GM12878 (cell line): ENCODE measurements at regions not wholly inside any gene's neighbourhood (a gene's known extent, or its start where the extent isn't known, plus 50 kb on each side); places are given as distances from the start of the nearest gene placed in this dataset.

Experiments used
- ATAC-seq: fragments of 200-7000 bp; cut with Tn5 transposase; 3 replicates; pipeline ENCODE4 v1.9.1; 2020; ENCODE audit warnings: mild to moderate bottlenecking, moderate library complexity
- BruUV-seq: library from RNA; stranded (reverse); fragments of 400-500 nt; replicated peaks from 2 replicates; lab custom pipeline; 2021; lab: Mats Ljungman, UMichigan
- CTCF ChIA-PET: fragments of 300-600 bp; sonication (Branson Sonifier 250); formaldehyde crosslinking; extraction: SDS; loops from one replicate; lab custom pipeline; 2021; ENCODE audit warnings: inconsistent platforms; lab: Yijun Ruan, JAX
- POLR2A ChIA-PET: fragments of 350-600 bp; formaldehyde crosslinking; extraction: SDS; loops from one replicate; lab custom pipeline; 2021; ENCODE audit warnings: inconsistent platforms; lab: Charles Lee
- RAD21 ChIA-PET: fragments of 300-600 bp; sonication (Branson Sonifier 250); formaldehyde crosslinking; loops from one replicate; lab custom pipeline; 2023; ENCODE audit warnings: antibody characterized with exemption; ENCODE audit not compliant: unreplicated experiment; lab: Charles Lee
- SMC1A ChIA-PET: fragments of 300-600 bp; sonication (Branson Sonifier 250); formaldehyde crosslinking; loops from one replicate; lab custom pipeline; 2023; ENCODE audit not compliant: unreplicated experiment, uncharacterized antibody; lab: Charles Lee
- DNase-seq: peaks from one replicate; pipeline ENCODE4 v3.0.0-alpha.2; 2011; ENCODE audit warnings: low read depth, low spot score
- FAIRE-seq: peaks from 3 replicates; lab custom pipeline; 2011; peaks lifted over from hg19 to GRCh38; lab: Jason Lieb, UNC
- H2AFZ ChIP-seq: 2 replicates; pipeline ENCODE4 v1.6.0; 2011; ENCODE audit warnings: low read depth, low read length, control low read depth; ENCODE audit not compliant: control insufficient read depth
- H3K27ac ChIP-seq: 2 replicates; pipeline ENCODE4 v1.5.1; 2011; ENCODE audit warnings: control low read depth; ENCODE audit not compliant: control insufficient read depth, insufficient read depth
- H3K27me3 ChIP-seq, 2 experiments: replicated peaks in 1 of 2; 2 replicates each; pipeline versions ENCODE4 v1.6.0 to v1.6.1; 2011; ENCODE audit warnings: low read length in 1 of 2; ENCODE audit not compliant: control insufficient read depth in 2 of 2, insufficient read depth in 2 of 2
- H3K36me3 ChIP-seq, 2 experiments: 2 replicates each; pipeline ENCODE4 v1.5.1; 2011; ENCODE audit warnings: low read length in 1 of 2; ENCODE audit not compliant: control insufficient read depth in 2 of 2, insufficient read depth in 2 of 2
- H3K4me1 ChIP-seq: 2 replicates; pipeline ENCODE4 v1.6.1; 2011; ENCODE audit warnings: mild to moderate bottlenecking, low read length, moderate library complexity, mixed read lengths; ENCODE audit not compliant: control insufficient read depth, insufficient read depth
- H3K4me2 ChIP-seq: 2 replicates; pipeline ENCODE4 v1.6.0; 2011; ENCODE audit warnings: control low read depth; ENCODE audit not compliant: control insufficient read depth, insufficient read depth
- H3K4me3 ChIP-seq: fragments of 200-600 bp; sonication (generic); 2 replicates; pipeline ENCODE4 v1.5.1; 2016
- H3K79me2 ChIP-seq: 2 replicates; pipeline ENCODE4 v1.6.0; 2011; ENCODE audit warnings: low read length; ENCODE audit not compliant: control insufficient read depth, insufficient read depth
- H3K9ac ChIP-seq: 2 replicates; pipeline ENCODE4 v1.8.0; 2011; ENCODE audit warnings: low read length, control low read depth, mixed read lengths; ENCODE audit not compliant: control insufficient read depth, insufficient read depth
- H3K9me3 ChIP-seq: replicated peaks from 3 replicates; pipeline ENCODE4 v1.5.1; 2011; ENCODE audit warnings: mild to moderate bottlenecking, low read length; ENCODE audit not compliant: control insufficient read depth, insufficient read depth
- H4K20me1 ChIP-seq: 2 replicates; pipeline ENCODE4 v1.6.0; 2011; ENCODE audit not compliant: control insufficient read depth, insufficient read depth
- POLR2A ChIP-seq: IDR thresholded peaks from 2 replicates; pipeline ENCODE4 v1.6.1; 2011; ENCODE audit warnings: low read depth, mild to moderate bottlenecking, low read length
- RB1 ChIP-seq: fragments of 450-650 bp; formaldehyde crosslinking; IDR thresholded peaks from 2 replicates; pipeline ENCODE4 v1.6.1; 2017; ENCODE audit warnings: mild to moderate bottlenecking, borderline replicate concordance
- SMAD5 ChIP-seq: IDR thresholded peaks from 2 replicates; pipeline ENCODE4 v1.6.1; 2016; ENCODE audit warnings: antibody characterized with exemption, low read depth
- SREBF2 ChIP-seq: IDR thresholded peaks from 2 replicates; pipeline ENCODE4 v1.6.1; 2012; ENCODE audit warnings: mild to moderate bottlenecking, low read length
- TCF12 ChIP-seq: IDR thresholded peaks from 2 replicates; pipeline ENCODE4 v1.6.1; 2011; ENCODE audit warnings: low read depth, mild to moderate bottlenecking, low read length
- TCF3 ChIP-seq: IDR thresholded peaks from 2 replicates; pipeline ENCODE4 v1.6.1; 2012; ENCODE audit warnings: low read depth, mild to moderate bottlenecking, low read length, borderline replicate concordance; ENCODE audit not compliant: insufficient read depth
- ZNF217 ChIP-seq: fragments of 450-650 bp; IDR thresholded peaks from 2 replicates; pipeline ENCODE4 v1.6.1; 2017; ENCODE audit warnings: antibody characterized with exemption, mild to moderate bottlenecking
- ZNF622 ChIP-seq: fragments of 450-650 bp; IDR thresholded peaks from 2 replicates; pipeline ENCODE4 v1.6.1; 2017; ENCODE audit warnings: mild to moderate bottlenecking, inconsistent platforms
- WGBS: methylation state at CpG from one replicate; pipeline ENCODE4 v1.1.6; 2016; ENCODE audit warnings: low lambda C conversion rate; ENCODE audit not compliant: insufficient replicate concordance, insufficient coverage; ENCODE audit errors: missing lambda C conversion rate; 5-methylcytosine and 5-hydroxymethylcytosine counted together
- in situ Hi-C: fragments of 300-500 bp; cut with MboI; formaldehyde crosslinking; loops from 9 replicates; pipeline ENCODE4 v1.14.3; 2018; ENCODE audit warnings: mixed read lengths
- intact Hi-C: fragments of 100-400 bp; cut with micrococcal nuclease; formaldehyde crosslinking; loops from one replicate; pipeline ENCODE4 v1.14.2; 2022; ENCODE audit not compliant: unreplicated experiment
- TF ChIP-seq, protein P1 (sequence below): fragments of 450-650 bp; IDR thresholded peaks from 2 replicates; pipeline ENCODE4 v1.6.1; 2017; ENCODE audit warnings: low read depth, mild to moderate bottlenecking, moderate library complexity
- TF ChIP-seq, protein P2 (sequence below): fragments of 450-650 bp; IDR thresholded peaks from 2 replicates; pipeline ENCODE4 v1.6.1; 2017; ENCODE audit warnings: mild to moderate bottlenecking
- TF ChIP-seq, protein P3 (sequence below): fragments of 450-650 bp; IDR thresholded peaks from 2 replicates; pipeline ENCODE4 v1.6.1; 2016; ENCODE audit warnings: mild to moderate bottlenecking, moderate library complexity, borderline replicate concordance

DNA sequence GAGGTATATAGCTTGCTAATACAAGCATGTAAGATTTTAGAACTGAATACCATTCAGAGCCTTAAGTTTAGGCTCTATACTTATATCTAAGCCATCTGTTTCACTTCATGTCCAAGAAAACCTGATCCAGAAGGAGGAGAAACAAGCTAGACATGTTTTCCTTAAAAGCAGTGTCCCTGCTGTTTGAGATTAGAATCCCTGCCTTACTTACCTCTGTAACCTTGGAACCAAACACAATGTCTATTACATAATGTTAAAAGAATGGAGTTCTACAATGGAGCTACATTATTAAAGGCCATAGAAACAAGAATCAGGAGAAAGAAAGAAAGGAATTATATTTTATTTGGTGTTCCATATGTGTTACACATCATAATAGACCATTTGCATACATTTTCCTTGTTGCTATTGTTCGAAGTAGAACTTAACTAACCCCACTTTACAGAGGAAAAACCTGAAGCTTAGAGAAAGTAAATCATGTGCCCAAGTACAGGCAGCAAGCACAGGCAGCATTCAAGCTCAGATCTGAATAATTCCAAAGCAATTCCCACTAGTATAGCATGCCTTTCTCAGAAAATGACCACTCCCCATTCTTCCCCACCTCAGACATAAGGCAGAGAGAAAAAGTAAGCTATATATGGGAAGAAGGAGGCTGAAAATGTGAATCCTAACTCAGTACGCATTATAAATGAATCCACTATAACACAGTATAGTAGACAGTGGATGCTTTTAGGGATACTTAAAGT is 380.1 kb upstream of the SPAG17 start (continued):
- TF ChIP-seq, protein P1, sequence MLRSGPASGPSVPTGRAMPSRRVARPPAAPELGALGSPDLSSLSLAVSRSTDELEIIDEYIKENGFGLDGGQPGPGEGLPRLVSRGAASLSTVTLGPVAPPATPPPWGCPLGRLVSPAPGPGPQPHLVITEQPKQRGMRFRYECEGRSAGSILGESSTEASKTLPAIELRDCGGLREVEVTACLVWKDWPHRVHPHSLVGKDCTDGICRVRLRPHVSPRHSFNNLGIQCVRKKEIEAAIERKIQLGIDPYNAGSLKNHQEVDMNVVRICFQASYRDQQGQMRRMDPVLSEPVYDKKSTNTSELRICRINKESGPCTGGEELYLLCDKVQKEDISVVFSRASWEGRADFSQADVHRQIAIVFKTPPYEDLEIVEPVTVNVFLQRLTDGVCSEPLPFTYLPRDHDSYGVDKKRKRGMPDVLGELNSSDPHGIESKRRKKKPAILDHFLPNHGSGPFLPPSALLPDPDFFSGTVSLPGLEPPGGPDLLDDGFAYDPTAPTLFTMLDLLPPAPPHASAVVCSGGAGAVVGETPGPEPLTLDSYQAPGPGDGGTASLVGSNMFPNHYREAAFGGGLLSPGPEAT = no peak
- TF ChIP-seq ZNF622 (no peak), TCF3 (no peak)
- TF ChIP-seq, protein P2, sequence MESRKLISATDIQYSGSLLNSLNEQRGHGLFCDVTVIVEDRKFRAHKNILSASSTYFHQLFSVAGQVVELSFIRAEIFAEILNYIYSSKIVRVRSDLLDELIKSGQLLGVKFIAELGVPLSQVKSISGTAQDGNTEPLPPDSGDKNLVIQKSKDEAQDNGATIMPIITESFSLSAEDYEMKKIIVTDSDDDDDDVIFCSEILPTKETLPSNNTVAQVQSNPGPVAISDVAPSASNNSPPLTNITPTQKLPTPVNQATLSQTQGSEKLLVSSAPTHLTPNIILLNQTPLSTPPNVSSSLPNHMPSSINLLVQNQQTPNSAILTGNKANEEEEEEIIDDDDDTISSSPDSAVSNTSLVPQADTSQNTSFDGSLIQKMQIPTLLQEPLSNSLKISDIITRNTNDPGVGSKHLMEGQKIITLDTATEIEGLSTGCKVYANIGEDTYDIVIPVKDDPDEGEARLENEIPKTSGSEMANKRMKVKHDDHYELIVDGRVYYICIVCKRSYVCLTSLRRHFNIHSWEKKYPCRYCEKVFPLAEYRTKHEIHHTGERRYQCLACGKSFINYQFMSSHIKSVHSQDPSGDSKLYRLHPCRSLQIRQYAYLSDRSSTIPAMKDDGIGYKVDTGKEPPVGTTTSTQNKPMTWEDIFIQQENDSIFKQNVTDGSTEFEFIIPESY = no peak

DNA sequence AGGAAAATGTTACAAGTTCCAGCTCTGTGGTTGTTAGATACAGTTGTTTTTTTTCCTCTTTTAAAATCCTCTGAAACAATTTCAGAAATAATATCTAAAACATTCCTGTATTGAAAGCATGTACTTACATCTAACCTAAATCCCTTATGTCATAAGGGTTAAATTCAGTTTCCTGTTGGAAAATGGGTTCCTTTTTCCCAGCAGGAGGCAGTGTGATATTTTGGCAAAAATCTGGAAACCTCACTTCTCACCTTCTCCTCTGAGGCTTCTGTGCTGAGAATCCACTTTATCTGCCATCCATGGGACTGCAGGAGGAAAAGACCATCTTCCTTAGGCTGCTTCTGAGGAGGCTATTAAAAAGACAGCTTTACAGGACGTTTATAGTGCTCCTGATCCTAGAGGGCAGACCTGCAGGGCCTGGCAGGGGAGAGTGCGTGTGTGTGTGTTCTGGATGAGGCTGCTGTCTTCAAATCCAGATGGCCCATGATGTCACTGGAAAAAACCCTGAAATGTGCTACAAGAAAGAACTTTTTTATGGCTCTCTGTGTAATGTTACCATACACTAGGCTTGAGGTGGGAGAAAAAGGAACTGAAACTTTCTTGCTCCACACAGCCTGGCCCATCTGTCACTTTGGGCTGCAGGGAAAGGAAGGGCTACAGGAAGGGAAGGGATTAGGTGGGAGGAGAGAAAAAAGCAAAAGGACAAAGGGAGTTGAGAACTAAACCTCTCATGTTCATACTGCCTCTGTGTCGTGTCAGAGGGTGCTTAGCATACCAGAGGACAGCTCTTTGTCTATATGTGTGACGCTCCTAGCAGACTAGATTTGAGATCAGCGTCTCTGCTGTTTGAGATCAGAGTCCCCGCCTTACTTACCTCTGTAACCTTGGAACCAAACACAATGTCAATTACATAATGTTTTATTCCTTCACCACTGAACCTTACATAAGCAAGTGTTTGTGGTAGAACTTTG is 379.2 kb upstream of the SPAG17 start:
- Histone ChIP-seq H4K20me1 (no peaks in the 10 kb centered on the region), H3K27me3 (no peaks in the 10 kb centered on the region), H3K4me1 (no peaks in the 10 kb centered on the region), H3K27ac (no peak overlapping the region), H3K79me2 (no peaks in the 10 kb centered on the region), H3K9ac (no peak overlapping the region), H3K9me3 (no peaks in the 10 kb centered on the region), H3K4me2 (no peak overlapping the region), H3K36me3 (no peaks in the 10 kb centered on the region), H2AFZ (no peak overlapping the region), H3K4me3 (no peak overlapping the region)
- RAD21 ChIA-PET = no interaction called here
- no TSS peak for BruUV-seq
- intact Hi-C loops (no loop called here), in situ Hi-C loops (no loop called here)
- POLR2A ChIA-PET = no interaction called here
- FAIRE-seq (no peak), ATAC-seq (peak; percentile 85), DNase-seq (peak; percentile 7)
- WGBS = 10% methylated on average over 6 of the region's 6 CpGs
- SMC1A ChIA-PET = interaction anchor here (1.1 to 2.1 kb wide), 2 partner anchors 9 to 10 kb away, joined by 3 to 7 read pairs; no protein-coding TSS in a partner anchor
- CTCF ChIA-PET = interaction anchor here (0.9 kb wide), 1 partner anchor 445 kb away, joined by 3 read pairs; no protein-coding TSS in a partner anchor
- TF ChIP-seq RB1 = no peak
- TF ChIP-seq, protein P3, sequence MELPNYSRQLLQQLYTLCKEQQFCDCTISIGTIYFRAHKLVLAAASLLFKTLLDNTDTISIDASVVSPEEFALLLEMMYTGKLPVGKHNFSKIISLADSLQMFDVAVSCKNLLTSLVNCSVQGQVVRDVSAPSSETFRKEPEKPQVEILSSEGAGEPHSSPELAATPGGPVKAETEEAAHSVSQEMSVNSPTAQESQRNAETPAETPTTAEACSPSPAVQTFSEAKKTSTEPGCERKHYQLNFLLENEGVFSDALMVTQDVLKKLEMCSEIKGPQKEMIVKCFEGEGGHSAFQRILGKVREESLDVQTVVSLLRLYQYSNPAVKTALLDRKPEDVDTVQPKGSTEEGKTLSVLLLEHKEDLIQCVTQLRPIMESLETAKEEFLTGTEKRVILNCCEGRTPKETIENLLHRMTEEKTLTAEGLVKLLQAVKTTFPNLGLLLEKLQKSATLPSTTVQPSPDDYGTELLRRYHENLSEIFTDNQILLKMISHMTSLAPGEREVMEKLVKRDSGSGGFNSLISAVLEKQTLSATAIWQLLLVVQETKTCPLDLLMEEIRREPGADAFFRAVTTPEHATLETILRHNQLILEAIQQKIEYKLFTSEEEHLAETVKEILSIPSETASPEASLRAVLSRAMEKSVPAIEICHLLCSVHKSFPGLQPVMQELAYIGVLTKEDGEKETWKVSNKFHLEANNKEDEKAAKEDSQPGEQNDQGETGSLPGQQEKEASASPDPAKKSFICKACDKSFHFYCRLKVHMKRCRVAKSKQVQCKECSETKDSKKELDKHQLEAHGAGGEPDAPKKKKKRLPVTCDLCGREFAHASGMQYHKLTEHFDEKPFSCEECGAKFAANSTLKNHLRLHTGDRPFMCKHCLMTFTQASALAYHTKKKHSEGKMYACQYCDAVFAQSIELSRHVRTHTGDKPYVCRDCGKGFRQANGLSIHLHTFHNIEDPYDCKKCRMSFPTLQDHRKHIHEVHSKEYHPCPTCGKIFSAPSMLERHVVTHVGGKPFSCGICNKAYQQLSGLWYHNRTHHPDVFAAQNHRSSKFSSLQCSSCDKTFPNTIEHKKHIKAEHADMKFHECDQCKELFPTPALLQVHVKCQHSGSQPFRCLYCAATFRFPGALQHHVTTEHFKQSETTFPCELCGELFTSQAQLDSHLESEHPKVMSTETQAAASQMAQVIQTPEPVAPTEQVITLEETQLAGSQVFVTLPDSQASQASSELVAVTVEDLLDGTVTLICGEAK = no peak
- no peak for TF ChIP-seq ZNF217
- TF ChIP-seq SMAD5 = no peak
- no peak for TF ChIP-seq POLR2A
- TF ChIP-seq TCF12 = peak; percentile 64; the same call in 1 of the 2 replicates
- TF ChIP-seq SREBF2 = no peak
